ENCODE measurements at regions not wholly inside any gene's neighbourhood (a gene's known extent, or its start where the extent isn't known, plus 50 kb on each side); places are given as distances from the start of the nearest gene placed in this dataset.

DNA sequence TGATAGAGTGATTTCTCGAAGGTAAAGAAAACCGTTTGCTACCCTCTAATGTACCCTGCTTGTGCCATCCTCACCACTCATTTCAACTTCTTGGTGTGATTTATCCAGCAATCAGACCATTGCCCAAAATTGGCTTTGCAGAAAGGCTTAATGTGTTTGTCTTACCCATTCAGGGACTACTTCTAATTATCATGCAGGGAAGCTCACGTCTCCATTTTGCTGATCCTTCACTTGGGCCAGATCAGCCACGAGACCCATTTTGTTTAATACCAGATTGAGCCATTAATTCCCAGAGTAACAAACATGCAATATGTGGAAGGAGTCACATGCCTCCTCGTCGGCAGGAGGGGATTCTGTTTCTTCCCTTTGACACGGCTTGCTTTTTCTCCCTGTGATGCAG, 51.1 kb upstream of the CRY1 start:
- no peaks in the 10 kb centered on the region for H3K36me3 Mint-ChIP-seq
- Histone ChIP-seq H3K4me3 (ENCODE audit: low read length in 2 of 2) (no peak overlapping the region), H3K36me3 (ENCODE audit: insufficient read depth, low read length) (no peaks in the 10 kb centered on the region), H3K4me1 (ENCODE audit: insufficient read depth, low read length) (no peaks in the 10 kb centered on the region), H3K27me3 (ENCODE audit: insufficient read depth, low read length) (no peaks in the 10 kb centered on the region), H3K9me3 (ENCODE audit: control insufficient read depth in 1 of 2, low read length in 2 of 2) (no peaks in the 10 kb centered on the region), H3K27ac (ENCODE audit: low read depth, low read length) (no peak overlapping the region)
- CTCF ChIA-PET (ENCODE audit: partially characterized antibody): interaction anchor here (3.8 kb wide), 1 partner anchor 13 kb away, joined by 21 read pairs; no protein-coding TSS in a partner anchor
- no peak for DNase-seq
- H3K4me3 Mint-ChIP-seq: no peak overlapping the region
- peaks cover 2 to 3% of the 10 kb centered on the region in 2 donors for H3K27me3 Mint-ChIP-seq
- no peaks in the 10 kb centered on the region for H3K9me3 Mint-ChIP-seq
- POLR2A ChIA-PET (ENCODE audit: partially characterized antibody): no interaction called here
- intact Hi-C loops (cut with micrococcal nuclease): no loop called here
- H3K4me1 Mint-ChIP-seq: no peaks in the 10 kb centered on the region
- no peak overlapping the region for H3K27ac Mint-ChIP-seq

- no peaks in the 10 kb centered on the region for H3K4me1 ChIP-seq (ENCODE audit: insufficient read depth, low read length)
- H3K9me3 ChIP-seq (ENCODE audit: control insufficient read depth in 1 of 2, low read length in 2 of 2): no peaks in the 10 kb centered on the region
- no peaks in the 10 kb centered on the region for H3K9me3 Mint-ChIP-seq
- POLR2A ChIA-PET (ENCODE audit: partially characterized antibody): no interaction called here
- H3K4me3 ChIP-seq (ENCODE audit: low read length in 2 of 2): no peak overlapping the region
- CTCF ChIA-PET (ENCODE audit: partially characterized antibody): interaction anchor here (3.8 kb wide), 1 partner anchor 13 kb away, joined by 21 read pairs; no protein-coding TSS in a partner anchor
- H3K27me3 ChIP-seq (ENCODE audit: insufficient read depth, low read length): no peaks in the 10 kb centered on the region
- no peak for DNase-seq
- no peak overlapping the region for H3K4me3 Mint-ChIP-seq
- peaks cover 2 to 3% of the 10 kb centered on the region in 2 donors for H3K27me3 Mint-ChIP-seq
- intact Hi-C loops (cut with micrococcal nuclease): no loop called here
- H3K36me3 Mint-ChIP-seq: no peaks in the 10 kb centered on the region
- H3K27ac ChIP-seq (ENCODE audit: low read depth, low read length): no peak overlapping the region
- H3K4me1 Mint-ChIP-seq: no peaks in the 10 kb centered on the region
- H3K27ac Mint-ChIP-seq: no peak overlapping the region
- no peaks in the 10 kb centered on the region for H3K36me3 ChIP-seq (ENCODE audit: insufficient read depth, low read length)
Observed at GRCh38 chr12:107144990-107145389, 51.6 kb upstream of the CRY1 start.

GRCh38 chr12:107145397-107145796, 52.0 kb upstream of the CRY1 start:
- CTCF ChIA-PET (ENCODE audit: partially characterized antibody): no interaction called here
- H3K27me3 Mint-ChIP-seq: peaks cover 2 to 3% of the 10 kb centered on the region in 2 donors
- Histone ChIP-seq H3K36me3 (ENCODE audit: insufficient read depth, low read length) (no peaks in the 10 kb centered on the region), H3K4me1 (ENCODE audit: insufficient read depth, low read length) (no peaks in the 10 kb centered on the region), H3K4me3 (ENCODE audit: low read length in 2 of 2) (no peak overlapping the region), H3K9me3 (ENCODE audit: control insufficient read depth in 1 of 2, low read length in 2 of 2) (no peaks in the 10 kb centered on the region), H3K27me3 (ENCODE audit: insufficient read depth, low read length) (no peaks in the 10 kb centered on the region), H3K27ac (ENCODE audit: low read depth, low read length) (no peak overlapping the region)
- POLR2A ChIA-PET (ENCODE audit: partially characterized antibody): no interaction called here
- H3K27ac Mint-ChIP-seq: no peak overlapping the region
- no peaks in the 10 kb centered on the region for H3K9me3 Mint-ChIP-seq
- H3K4me3 Mint-ChIP-seq: no peak overlapping the region
- no peaks in the 10 kb centered on the region for H3K36me3 Mint-ChIP-seq
- DNase-seq: no peak
- H3K4me1 Mint-ChIP-seq: no peaks in the 10 kb centered on the region
- intact Hi-C loops (cut with micrococcal nuclease): no loop called here

- Histone ChIP-seq H3K36me3 (ENCODE audit: insufficient read depth, low read length) (no peaks in the 10 kb centered on the region), H3K27me3 (ENCODE audit: insufficient read depth, low read length) (no peaks in the 10 kb centered on the region), H3K9me3 (ENCODE audit: control insufficient read depth in 1 of 2, low read length in 2 of 2) (no peaks in the 10 kb centered on the region), H3K27ac (ENCODE audit: low read depth, low read length) (no peak overlapping the region), H3K4me3 (ENCODE audit: low read length in 2 of 2) (no peak overlapping the region), H3K4me1 (ENCODE audit: insufficient read depth, low read length) (no peaks in the 10 kb centered on the region)
- intact Hi-C loops (cut with micrococcal nuclease): no loop called here
- no peaks in the 10 kb centered on the region for H3K9me3 Mint-ChIP-seq
- H3K36me3 Mint-ChIP-seq: no peaks in the 10 kb centered on the region
- no peak overlapping the region for H3K27ac Mint-ChIP-seq
- peaks cover 0 to 2% of the 10 kb centered on the region in 2 donors for H3K27me3 Mint-ChIP-seq
- ChIA-PET CTCF (ENCODE audit: partially characterized antibody) (no interaction called here), POLR2A (ENCODE audit: partially characterized antibody) (no interaction called here)
- H3K4me1 Mint-ChIP-seq: no peaks in the 10 kb centered on the region
- no peak for DNase-seq
- no peak overlapping the region for H3K4me3 Mint-ChIP-seq
Observed at GRCh38 chr12:107148107-107148506, 54.8 kb upstream of the CRY1 start.

DNA sequence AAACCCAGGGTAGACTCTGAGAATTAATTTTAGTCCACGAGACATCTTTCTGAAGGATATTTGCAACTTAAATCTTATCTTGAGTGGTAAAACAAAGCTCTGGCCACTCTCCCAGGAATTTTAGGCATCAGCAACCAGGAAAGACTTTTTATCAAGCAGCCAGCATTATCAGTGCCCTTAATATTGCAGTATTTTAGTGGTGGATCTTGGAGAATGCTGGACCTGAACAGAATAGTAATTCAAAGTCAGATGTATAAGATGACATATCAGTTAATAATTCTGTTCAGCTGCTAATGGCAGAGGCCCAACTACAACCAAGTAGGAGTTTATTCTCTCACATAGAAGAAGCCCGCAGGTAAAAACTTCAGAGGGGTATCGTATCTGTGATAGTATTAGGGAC, 59.0 kb upstream of the CRY1 start:
- no peaks in the 10 kb centered on the region for H3K27me3 ChIP-seq (ENCODE audit: insufficient read depth, low read length)
- ChIA-PET CTCF (ENCODE audit: partially characterized antibody) (interaction anchor here (0.6 to 1.3 kb wide), 2 partner anchors 9 to 406 kb away, joined by 3 read pairs; no protein-coding TSS in a partner anchor), POLR2A (ENCODE audit: partially characterized antibody) (no interaction called here)
- H3K27ac ChIP-seq (ENCODE audit: low read depth, low read length): no peak overlapping the region
- H3K36me3 ChIP-seq (ENCODE audit: insufficient read depth, low read length): no peaks in the 10 kb centered on the region
- no peaks in the 10 kb centered on the region for H3K4me1 ChIP-seq (ENCODE audit: insufficient read depth, low read length)
- intact Hi-C loops (cut with micrococcal nuclease): no loop called here
- Mint-ChIP-seq H3K27me3 (peaks cover 5 to 10% of the 10 kb centered on the region in 2 donors), H3K9me3 (peaks cover 0 to 5% (median 0%) of the 10 kb centered on the region in 8 donors), H3K4me1 (no peaks in the 10 kb centered on the region), H3K27ac (no peak overlapping the region), H3K36me3 (no peaks in the 10 kb centered on the region), H3K4me3 (no peak overlapping the region)
- no peak overlapping the region for H3K4me3 ChIP-seq (ENCODE audit: low read length in 2 of 2)
- H3K9me3 ChIP-seq (ENCODE audit: control insufficient read depth in 1 of 2, low read length in 2 of 2): no peaks in the 10 kb centered on the region
- no peak for DNase-seq

- Mint-ChIP-seq H3K27me3 (peaks cover 19 to 27% of the 10 kb centered on the region in 2 donors), H3K9me3 (peaks cover 0 to 5% (median 0%) of the 10 kb centered on the region in 8 donors), H3K27ac (no peak overlapping the region), H3K4me1 (no peaks in the 10 kb centered on the region), H3K4me3 (no peak overlapping the region), H3K36me3 (no peaks in the 10 kb centered on the region)
- no peaks in the 10 kb centered on the region for H3K4me1 ChIP-seq (ENCODE audit: insufficient read depth, low read length)
- H3K4me3 ChIP-seq (ENCODE audit: low read length in 2 of 2): no peak overlapping the region
- CTCF ChIA-PET (ENCODE audit: partially characterized antibody): no interaction called here
- H3K27me3 ChIP-seq (ENCODE audit: insufficient read depth, low read length): no peaks in the 10 kb centered on the region
- no peak overlapping the region for H3K27ac ChIP-seq (ENCODE audit: low read depth, low read length)
- no peaks in the 10 kb centered on the region for H3K9me3 ChIP-seq (ENCODE audit: control insufficient read depth in 1 of 2, low read length in 2 of 2)
- no peaks in the 10 kb centered on the region for H3K36me3 ChIP-seq (ENCODE audit: insufficient read depth, low read length)
- no peak for DNase-seq
- POLR2A ChIA-PET (ENCODE audit: partially characterized antibody): no interaction called here
- intact Hi-C loops (cut with micrococcal nuclease): no loop called here
Observed at GRCh38 chr12:107159384-107159900, 66.1 kb upstream of the CRY1 start.

- intact Hi-C loops (cut with micrococcal nuclease): no loop called here
- no peaks in the 10 kb centered on the region for H3K4me1 ChIP-seq (ENCODE audit: insufficient read depth, low read length)
- H3K9me3 ChIP-seq (ENCODE audit: control insufficient read depth in 1 of 2, low read length in 2 of 2): no peaks in the 10 kb centered on the region
- Mint-ChIP-seq H3K9me3 (no peaks in the 10 kb centered on the region), H3K27me3 (peaks cover 13 to 14% of the 10 kb centered on the region in 2 donors), H3K27ac (no peak overlapping the region), H3K36me3 (no peaks in the 10 kb centered on the region), H3K4me1 (no peaks in the 10 kb centered on the region), H3K4me3 (no peak overlapping the region)
- POLR2A ChIA-PET (ENCODE audit: partially characterized antibody): no interaction called here
- no peak for DNase-seq
- no peak overlapping the region for H3K4me3 ChIP-seq (ENCODE audit: low read length in 2 of 2)
- H3K36me3 ChIP-seq (ENCODE audit: insufficient read depth, low read length): no peaks in the 10 kb centered on the region
- H3K27ac ChIP-seq (ENCODE audit: low read depth, low read length): no peak overlapping the region
- CTCF ChIA-PET (ENCODE audit: partially characterized antibody): interaction anchor here (0.7 kb wide), 1 partner anchor 32 kb away, joined by 3 read pairs; no protein-coding TSS in a partner anchor
- H3K27me3 ChIP-seq (ENCODE audit: insufficient read depth, low read length): no peaks in the 10 kb centered on the region
Observed at GRCh38 chr12:107163413-107163812, 70.1 kb upstream of the CRY1 start.

DNA sequence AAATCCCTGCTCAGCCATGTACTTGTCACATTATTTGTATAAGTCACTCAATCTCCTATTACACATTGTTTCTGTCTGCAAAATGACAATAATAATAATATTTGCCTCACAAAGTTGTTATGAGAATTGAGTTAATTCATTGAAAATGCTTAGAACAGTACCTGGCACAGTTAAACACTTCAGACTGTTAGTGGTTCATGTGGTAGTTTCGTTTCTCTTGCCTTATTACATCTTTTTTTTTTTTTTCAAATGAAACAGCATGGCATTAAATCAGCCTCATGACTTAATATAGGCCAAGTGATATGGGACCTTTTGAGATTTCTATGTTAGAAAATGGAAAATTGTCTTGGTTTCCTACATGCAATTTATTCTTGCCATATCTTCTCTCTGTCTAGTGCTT, 71.0 kb upstream of the CRY1 start:
- H3K4me3 Mint-ChIP-seq: no peak overlapping the region
- no peak for DNase-seq
- CTCF ChIA-PET (ENCODE audit: partially characterized antibody): no interaction called here

More for the DNA sequence above, 71.0 kb upstream of the CRY1 start:
- Mint-ChIP-seq H3K27ac (no peak overlapping the region), H3K4me1 (no peaks in the 10 kb centered on the region), H3K9me3 (no peaks in the 10 kb centered on the region), H3K36me3 (no peaks in the 10 kb centered on the region), H3K27me3 (peaks cover 13 to 17% of the 10 kb centered on the region in 2 donors)
- H3K4me3 ChIP-seq (ENCODE audit: low read length in 2 of 2): no peak overlapping the region
- no peaks in the 10 kb centered on the region for H3K4me1 ChIP-seq (ENCODE audit: insufficient read depth, low read length)
- POLR2A ChIA-PET (ENCODE audit: partially characterized antibody): no interaction called here
- no peak overlapping the region for H3K27ac ChIP-seq (ENCODE audit: low read depth, low read length)
- no peaks in the 10 kb centered on the region for H3K9me3 ChIP-seq (ENCODE audit: control insufficient read depth in 1 of 2, low read length in 2 of 2)
- H3K27me3 ChIP-seq (ENCODE audit: insufficient read depth, low read length): no peaks in the 10 kb centered on the region
- H3K36me3 ChIP-seq (ENCODE audit: insufficient read depth, low read length): no peaks in the 10 kb centered on the region
- intact Hi-C loops (cut with micrococcal nuclease): no loop called here
